HG02678 (cell line): ENCODE measurements at regions not wholly inside any gene's neighbourhood (a gene's known extent, or its start where the extent isn't known, plus 50 kb on each side); places are given as distances from the start of the nearest gene placed in this dataset.
A peak's percentile ranks its signal among the peaks of the same experiment; 100 is the strongest.

Experiments used
- ATAC-seq: cut with Tn5 transposase; IDR thresholded peaks from one replicate; pipeline ENCODE4 v1.9.1; 2021; ENCODE audit warnings: mild to moderate bottlenecking, moderate library complexity; ENCODE audit not compliant: unreplicated experiment

DNA sequence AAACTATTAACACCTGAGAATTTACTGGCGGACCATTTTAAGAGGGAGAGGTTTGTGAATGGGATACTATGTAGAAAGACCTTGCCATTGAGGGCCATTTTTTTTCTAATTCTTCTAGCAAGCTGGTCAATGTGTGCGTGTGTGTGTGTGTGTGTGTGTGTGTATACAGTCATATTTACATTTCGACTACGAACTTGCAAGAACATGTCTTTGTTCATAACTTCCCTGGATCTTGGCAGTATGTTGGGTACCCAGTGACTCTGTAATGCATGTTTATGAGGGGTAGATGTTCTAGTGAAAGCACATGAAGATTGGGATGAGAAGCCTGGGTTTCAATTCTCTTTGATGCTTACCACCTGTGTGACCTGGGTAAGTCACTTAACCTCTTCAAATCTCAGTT lies 133.6 kb downstream of the UBE2E3 start:
- ATAC-seq, result no peak

DNA sequence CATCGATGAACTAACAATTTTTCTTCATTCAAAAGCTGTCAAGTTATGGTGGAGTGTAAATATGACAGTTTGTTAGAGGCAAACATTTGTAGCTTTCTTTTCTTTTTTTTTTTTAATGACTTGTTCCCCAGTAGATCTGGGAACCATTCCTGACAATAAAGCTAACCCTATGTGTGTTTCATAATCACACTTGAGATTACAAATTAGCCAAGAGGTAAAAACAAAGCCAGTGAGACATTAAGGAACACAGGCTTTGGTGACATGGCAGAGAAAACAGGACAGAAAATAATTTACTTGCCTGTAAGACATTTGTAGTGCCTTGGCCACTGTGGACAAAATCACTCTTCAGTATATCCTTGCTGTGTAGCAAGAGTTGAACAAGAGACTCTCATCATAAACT lies 135.9 kb downstream of the UBE2E3 start:
- no peak for ATAC-seq

DNA sequence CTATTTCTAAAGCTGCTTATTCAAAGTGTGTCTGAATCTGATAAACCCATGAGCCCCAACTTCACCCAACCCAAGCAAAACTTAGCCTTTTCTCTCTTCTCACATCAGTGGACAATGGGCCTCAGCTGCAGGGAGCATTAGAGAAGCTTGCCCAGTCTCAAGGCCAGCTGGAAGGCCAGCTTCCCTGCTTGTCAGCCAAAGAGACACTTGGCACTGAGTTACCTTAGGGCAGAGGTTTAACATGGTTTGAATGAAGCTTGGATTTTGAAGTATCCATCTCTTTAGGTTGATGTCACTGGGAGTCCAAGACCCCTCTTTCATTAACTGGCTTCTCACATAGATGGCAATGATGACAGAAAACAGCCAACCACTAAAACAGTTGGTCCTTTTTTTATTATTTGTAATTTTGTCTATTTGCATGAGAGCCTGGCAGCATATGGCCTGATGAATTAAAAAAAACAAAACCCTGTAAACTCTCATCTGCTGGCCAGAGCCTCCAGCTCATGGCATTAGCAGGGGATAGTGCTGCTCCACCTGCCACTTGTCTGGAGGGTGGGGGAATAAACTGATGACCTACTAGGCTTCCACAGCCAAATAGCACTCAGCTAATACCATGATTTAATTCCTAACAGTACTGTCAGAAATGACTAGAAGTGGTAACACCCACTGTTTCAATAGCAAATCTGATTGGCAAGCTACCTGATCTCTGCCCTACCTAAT lies 137.0 kb downstream of the UBE2E3 start:
- no peak for ATAC-seq

DNA sequence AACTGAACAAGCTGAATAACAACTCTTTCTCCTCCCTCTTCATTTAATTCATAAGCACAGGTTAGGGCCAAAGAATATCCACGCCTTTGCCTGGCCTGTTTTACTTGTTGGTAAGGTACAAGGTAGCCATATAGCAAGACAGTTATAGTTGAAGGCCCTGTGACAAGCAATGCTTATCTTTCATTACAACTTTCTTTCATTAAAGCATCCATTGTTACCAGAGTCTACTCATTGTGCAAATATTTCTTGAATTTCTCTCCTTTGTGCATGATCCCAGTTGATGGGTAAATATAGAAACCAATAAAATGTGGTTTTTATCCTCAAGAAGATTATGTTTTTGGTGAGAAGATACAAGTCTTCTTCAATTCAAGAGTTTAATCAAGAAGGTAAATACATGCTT lies 140.2 kb downstream of the UBE2E3 start:
- ATAC-seq, result no peak

DNA sequence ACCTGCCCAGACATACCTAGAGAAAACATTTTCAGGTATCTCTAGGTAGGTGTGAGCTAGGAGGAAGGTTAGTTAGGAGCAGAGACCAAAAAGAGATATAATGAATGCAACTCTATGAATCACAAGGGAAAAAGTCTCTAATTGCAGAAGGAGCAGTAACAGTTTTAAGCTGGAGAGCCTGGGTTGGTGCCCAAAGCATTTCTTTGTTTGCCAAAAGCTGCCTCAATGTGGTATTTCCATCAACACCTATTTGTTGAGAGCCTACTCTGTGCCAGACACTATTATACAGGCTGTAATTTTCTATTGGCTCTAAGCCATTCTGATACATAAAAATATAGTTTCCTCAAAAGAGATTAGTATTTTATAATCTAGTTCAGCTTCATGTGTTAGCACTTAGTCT lies 141.6 kb downstream of the UBE2E3 start:
- no peak for ATAC-seq

DNA sequence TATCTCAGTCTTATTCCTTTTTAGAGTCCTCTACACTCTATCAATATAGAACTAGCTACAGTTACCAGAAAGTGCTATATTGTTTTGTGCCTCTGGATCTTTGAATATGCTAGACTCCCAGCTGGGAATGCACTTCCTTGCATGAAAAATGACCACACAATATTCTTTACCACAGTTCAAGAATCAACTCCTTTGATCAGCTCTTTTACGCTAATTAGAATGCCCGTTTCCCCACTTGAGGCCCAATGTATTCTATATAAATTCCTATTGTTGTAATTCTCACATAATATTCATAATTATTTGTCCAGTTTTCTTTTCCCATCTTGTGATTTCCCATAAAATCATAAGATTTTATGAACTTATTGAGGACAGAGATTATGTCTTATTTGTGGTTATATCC lies 142.2 kb downstream of the UBE2E3 start:
- no peak for ATAC-seq

DNA sequence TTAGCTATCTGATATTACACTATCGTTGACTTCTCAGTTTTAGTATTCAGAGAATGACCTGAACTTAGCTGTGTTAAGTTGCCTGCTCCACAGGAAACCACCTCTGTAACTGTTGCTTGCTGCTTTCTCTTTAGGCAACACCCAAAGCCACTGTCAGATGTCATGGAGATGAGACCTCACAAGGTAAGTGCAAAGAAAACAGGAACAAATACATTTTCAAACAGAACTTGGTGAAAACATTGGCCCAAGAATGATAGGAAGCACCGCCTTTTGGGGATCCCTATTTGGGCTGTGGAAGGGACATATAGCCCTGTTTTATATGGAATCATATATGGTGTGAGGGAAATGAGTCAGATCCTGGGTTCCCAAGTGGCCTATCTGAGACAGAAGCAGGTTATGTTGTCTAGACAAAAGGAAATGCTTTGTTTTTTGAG lies 143.4 kb downstream of the UBE2E3 start:
- ATAC-seq, result peak; percentile 90

DNA sequence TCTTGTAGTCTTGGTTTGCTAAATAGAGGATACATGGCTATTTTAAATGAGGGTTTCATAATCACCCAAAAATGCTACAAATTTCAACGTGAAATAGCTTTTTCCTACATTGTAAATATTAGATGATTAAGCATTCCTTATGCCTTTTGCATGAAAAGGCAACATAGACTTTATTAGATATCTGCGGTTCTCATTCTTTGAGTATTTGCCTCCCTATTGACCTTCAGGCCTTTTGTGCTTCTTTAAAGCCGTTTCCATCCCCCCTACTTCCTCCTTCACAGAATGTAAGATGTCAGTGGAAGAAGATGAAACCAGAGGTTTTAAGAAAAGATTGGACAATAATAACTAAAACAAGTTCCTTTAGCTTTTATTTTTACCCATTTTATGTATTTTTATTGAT lies 144.1 kb downstream of the UBE2E3 start:
- ATAC-seq, result no peak

DNA sequence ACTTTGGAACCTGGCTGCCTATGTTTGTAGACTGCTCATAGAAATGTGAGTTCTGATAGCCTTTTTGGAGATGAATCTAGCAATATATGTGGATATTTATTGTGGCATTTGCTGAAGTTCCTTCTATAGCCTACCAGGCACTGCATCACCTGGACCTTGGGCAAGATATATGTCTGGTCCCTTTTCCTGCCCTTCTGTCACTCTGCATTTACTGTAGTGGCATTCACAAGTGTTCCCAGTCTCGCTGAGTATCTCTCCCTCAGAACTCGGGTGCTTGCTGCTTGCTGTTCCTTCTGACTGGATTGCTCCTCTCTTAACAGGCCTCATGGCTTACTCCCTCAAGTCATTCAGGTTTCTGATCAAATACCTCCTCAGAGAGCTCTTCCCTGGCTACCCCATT lies 145.0 kb downstream of the UBE2E3 start:
- ATAC-seq, result no peak

DNA sequence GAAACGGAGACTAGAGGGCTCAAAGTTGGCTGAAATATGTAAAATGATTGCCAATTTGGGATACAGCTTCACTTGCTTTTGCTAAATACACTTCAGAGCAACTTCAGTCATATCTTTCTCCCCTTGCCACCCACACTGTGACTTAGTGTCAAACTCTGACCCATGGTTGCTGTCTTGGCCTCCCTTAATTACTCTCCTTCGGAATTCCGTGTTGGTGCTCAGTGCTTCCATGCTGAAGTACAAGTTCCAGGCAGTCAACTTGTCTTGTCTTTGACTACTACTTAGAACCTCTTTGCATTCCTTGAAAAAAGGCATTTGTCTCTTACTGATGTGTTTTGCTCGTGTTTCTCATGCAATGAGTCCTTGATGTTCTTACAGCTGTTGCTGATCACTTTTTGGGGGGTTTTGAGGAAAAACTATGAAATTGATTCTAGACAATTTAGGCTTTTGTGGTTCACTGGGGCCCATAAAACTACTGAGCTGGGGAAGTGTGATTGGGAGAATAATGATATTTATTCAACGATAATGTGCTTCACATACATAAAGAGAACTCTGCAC lies 146.0 kb downstream of the UBE2E3 start:
- ATAC-seq, result no peak

DNA sequence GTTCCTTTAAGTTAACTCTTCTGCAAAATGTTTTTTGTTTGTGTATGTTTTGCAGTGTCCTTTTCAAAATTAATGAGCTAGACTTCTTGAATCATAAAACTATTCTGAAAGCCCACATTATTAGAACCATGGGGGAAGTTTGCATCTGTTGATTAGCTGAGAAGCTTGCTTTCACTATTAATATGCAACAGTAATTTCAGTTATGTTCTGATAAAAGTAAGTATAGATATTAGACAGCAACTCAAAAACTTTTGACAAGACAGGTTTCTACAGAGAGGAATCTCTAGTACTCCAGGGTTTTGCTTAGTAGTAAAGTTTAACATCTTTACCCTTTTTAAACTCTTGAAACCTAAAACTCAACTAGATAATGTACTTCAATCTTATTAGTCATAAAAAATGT lies 147.8 kb downstream of the UBE2E3 start:
- ATAC-seq, result peak; percentile 68

DNA sequence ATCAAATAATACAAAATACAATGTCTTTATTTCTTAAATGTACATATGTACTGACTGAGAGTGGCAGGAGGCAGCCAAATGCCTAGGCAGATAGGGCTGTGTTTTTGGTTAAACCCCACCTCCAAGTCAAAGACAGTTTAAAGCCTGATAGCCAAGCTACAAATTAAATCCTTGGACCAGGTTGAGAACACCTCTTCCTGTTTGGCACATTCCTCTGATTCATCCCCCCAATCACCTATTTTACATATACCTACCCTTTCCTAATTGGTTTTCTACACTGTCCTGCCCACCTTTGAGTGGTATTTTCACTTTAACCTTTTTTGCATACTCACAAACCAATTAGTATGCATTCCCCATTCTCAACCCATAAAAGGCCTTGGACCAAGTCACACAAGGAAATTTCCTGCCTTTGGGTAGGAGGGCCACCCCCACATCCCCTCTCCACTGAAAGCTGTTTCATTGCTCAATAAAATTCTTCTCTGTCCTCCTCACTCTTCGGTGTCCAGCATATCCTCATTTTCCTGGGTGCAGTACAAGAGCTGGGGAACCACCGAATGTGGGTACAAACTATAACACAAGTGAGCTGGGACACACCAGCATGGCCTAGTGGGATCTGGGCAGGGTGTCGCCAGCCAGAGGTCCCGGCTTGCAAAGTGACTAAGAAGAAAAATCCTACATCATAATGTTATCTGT lies 149.1 kb downstream of the UBE2E3 start:
- ATAC-seq, result no peak

DNA sequence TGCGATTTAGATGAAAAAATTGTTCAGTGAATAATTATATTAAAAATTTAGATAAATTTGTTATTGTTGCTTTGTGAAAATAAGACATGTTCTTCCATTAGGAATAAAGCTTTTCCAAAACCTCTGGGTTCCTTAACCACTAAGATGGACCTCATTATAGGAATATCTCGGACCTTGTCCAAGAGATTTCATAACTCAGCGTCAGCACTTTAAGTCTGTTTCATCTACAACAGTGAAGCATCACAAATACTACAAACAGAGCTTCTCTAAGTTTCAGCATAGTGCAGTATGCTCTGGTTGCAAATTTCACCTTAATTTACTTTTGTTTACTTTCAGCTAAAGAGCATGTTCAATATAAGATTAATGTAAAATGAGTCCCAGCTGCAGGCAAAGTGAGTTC lies 150.3 kb downstream of the UBE2E3 start:
- ATAC-seq, result no peak

DNA sequence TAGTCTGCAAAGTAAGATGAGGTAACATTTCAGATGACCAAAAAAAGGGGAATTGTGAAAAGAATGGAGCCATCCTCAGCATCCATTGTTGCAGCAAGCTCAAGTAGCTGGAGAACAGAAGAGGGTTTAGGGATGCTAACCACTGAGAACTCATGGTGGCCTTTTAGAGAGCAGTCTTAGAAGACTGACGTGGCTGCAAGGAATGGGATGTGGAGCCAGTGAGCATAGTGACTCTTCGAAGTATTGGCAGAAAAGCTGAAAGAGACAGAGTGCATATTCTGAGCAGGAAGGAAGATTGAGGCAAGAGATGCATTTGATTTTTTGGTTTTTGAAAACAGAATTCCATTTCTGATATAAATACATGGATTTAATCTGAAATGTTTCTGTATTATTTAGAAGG lies 151.2 kb downstream of the UBE2E3 start:
- ATAC-seq, result no peak

DNA sequence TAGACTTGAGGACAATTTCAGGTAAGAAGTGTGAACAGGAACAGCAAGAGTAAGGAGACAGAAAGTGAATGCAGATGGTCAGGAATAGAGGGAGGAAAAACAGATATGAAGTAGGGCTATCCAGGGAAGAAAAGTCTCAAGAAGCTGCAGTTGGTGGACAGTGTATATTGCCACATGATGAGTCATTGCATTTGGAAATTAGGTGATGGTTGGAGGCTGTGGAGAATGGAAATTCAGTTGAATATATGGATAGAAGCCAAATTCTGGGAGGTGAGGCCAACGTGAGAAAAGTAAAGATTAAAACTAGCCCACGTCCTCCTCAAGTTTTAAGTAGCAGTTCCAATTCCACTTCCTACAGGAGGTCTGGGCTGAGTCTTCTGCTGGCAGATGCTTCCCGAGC lies 158.4 kb downstream of the UBE2E3 start:
- no peak for ATAC-seq

DNA sequence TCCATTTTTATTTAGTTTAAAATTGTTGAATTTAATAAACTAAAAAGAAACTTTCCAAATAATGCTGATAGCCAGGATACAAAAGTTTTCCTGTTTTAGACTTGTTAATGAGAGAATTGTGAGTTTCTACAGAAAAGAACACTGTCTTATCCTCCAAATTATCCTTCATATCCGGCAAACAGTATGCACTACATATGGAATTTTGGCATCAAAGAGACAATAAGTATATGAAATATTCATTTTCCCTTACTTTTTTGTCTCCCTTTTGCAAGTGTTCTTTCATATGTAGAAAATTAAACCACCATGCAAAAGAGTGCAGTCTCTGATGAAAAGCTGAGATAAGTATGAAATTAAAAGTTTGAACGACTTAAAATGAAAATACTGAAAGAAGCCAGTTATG lies 159.4 kb downstream of the UBE2E3 start:
- ATAC-seq, result no peak

DNA sequence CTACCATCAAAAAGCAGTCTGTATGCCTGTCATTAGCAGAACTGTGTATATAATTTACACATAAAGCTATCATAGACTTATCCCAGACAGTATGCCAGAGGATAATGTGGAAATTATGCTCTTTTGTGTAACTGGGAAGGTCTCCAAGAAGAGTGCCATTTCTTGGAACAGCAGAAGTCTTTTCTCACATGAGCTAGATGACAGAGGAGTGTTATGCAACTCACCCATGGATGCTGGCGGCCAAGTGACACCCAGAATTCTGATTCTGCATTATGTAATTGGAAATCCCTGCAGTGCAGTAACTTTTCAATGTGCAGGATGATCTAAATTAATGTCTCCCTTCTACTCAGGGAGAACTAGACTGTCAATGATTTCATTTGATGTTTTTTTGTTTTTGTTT lies 160.0 kb downstream of the UBE2E3 start:
- no peak for ATAC-seq

DNA sequence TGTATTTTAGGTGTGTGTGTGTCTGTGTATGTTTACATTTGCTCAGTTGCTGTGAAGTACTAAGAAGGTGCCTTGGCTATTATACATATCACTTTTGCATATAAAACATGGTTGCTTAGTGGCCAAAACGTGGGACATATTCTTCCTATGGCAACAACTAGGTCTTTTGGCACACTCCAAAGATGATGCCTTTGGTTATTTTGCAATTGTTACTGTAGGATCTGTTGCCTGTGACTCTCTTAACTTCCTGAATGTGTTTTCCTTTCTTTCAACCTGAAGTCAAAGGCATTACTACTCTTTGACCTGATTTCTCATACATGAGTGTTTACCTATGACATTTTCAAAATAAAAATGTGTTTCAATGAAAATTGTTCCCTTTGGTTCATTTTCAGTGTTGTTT lies 160.5 kb downstream of the UBE2E3 start:
- ATAC-seq, result no peak

DNA sequence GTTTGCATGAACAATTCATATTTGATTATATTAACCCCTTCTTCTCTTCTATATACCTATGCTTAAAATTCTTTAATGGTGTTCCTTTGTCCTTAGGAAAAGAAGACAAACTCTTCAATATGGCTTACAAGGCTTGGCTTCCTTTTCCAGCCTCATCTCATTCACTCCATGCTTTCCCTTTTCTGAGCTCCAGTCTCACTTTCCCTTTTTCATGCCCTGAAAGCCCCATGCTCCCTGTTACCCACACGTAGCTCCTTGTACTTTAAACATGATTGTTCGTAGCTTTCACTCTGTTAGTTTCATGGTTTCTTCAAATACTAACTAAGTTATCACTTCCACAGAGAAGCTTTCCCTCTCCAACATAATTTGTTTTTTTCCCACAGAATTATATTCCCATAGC lies 161.3 kb downstream of the UBE2E3 start:
- ATAC-seq, result no peak

DNA sequence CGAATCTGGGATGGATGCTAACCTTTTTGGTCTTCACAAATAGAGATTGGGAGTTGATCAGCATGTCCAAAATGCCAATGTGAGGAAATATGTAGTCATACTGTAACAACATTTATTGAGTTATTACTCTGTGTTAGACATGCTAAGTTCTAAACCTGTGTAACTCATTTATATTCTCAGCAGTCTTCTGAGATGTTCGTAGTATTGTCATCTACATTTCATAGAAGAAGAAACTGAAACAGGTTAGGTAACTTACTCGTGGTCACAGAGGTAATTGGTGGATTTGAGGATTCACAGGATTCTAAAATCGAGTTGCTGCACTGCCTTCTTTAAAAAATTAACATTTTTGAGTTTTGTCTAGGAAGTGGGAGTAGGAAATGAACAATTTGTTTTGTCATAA lies 162.1 kb downstream of the UBE2E3 start:
- no peak for ATAC-seq

DNA sequence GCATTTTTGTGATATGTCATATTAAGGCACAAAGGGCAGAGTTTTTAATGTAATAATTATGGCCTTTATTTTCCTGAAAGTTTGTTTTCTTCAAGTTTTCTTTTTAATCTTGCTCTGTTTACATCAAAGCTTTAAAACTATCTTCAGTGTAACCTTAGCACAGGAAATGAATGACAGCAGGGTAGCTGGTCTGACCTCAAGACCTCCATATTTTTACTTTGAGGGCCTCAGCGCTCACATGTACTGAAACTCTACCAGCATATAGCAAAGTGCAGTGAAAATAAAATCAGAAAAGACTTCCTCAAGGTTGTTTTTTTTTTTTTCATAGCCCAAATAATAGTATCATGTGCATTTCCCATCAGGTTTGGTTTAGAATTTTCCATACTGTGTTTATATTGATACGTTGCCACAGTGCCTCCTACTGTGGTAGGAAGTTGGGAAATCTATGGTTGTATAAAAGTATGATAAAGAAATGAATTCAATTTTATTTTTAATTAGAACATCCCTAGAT lies 163.4 kb downstream of the UBE2E3 start:
- no peak for ATAC-seq

DNA sequence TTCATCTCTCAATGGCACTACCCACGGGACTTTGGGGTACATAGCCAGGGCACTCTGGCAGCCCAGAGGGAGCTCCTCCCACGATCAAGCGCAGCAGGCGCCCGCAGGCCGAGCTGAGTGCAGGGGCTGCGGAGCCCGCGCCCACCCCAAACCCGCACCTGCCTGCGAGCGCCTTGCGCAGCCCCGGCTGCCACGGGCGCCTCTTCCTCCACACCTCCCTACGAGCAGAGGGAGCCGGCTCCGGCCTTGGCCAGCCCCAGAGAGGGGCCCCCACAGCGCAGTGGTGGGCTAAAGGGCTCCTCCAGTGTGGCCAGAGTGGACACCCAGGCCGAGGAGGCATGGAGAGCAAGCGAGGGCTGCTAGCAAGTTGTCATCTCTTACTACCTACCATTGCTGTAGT lies 165.2 kb downstream of the UBE2E3 start:
- ATAC-seq, result no peak
